Superior temporal gyrus (tissue), 1 donor: ENCODE measurements at regions not wholly inside any gene's neighbourhood (a gene's known extent, or its start where the extent isn't known, plus 50 kb on each side); places are given as distances from the start of the nearest gene placed in this dataset.
"Not testable (repeated sequence)": the region's sequence is repeated elsewhere in the genome, so short reads cannot be mapped to it uniquely, and the experiment has no call there.

Experiments
- DNase-seq: peaks from one replicate; pipeline ENCODE4 v3.0.0-alpha.2; 2016; ENCODE audit errors: extremely low spot score

DNA sequence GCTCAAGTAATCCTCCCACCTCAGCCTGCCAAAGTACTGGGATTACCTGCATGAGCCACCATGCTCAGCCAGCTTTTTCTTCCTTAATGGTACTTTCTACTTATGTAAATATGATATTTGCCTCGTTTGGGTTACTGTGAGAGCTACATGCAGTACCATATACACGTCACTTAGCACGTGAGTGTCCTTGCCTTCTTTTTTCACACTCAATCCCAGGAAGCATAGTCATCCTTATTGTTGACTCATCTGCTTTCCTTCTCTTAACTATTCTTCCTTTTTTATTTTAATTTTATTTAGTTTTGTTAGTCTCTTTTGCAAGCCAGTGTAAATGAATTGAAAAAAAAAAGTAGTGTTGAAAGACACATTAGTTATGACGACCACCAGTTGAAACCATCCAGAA, 205.9 kb downstream of the HIPK3 start:
- DNase-seq = no peak

DNA sequence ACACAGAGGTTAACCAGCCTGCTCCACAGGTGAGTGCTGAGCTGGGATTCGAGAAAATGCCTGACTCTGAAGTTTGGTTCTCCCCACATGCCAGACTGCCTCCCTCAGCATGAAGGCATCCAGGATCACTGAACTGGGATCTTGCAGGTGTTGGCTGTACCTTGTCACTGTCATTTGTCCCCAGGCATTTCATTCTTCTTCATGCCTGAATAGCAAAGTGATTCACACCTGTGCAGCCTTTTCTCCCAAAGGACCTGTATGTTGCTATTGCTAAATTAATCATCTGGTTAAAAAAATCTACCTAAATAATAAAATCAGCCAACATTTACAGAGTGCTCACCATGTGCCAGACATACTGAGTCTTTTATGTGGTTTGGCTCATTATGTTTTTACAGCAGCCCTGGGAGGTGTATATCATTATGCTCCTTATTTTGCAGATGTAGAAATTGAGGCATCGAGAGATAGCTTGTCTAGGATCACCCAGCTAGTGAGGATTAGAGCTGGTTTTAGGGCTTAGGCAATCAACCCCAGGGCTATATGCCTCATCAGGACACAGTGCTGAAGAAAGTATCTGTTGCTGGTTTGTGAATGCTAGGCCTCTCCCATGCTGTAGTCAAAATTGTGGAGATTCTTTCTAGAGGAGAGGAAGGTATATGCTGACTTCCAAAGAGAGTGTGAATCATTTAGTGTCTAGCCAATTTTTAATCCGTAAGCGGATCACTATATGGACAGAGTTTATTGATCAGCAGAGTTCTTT, 204.4 kb downstream of the HIPK3 start:
- DNase-seq = no peak

DNA sequence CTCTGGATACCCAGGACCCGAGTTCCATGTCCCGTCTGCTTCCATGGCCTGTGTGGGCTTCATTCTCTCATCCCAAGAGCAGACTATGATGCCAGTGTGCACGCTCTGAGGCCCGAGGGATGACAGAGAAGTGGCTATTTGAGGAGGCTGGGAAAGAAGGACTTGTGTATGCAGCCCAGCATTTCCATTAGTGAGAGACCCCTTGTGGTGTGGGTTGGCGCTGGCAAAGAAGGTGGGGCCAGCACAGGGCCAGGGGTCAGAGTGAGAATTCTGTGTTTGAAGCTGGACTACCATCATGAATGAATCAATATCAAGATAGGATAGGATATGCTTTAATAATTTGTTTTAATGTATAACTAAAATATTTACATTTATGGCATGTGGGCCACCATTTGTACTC, 200.8 kb downstream of the HIPK3 start:
- no peak for DNase-seq

DNA sequence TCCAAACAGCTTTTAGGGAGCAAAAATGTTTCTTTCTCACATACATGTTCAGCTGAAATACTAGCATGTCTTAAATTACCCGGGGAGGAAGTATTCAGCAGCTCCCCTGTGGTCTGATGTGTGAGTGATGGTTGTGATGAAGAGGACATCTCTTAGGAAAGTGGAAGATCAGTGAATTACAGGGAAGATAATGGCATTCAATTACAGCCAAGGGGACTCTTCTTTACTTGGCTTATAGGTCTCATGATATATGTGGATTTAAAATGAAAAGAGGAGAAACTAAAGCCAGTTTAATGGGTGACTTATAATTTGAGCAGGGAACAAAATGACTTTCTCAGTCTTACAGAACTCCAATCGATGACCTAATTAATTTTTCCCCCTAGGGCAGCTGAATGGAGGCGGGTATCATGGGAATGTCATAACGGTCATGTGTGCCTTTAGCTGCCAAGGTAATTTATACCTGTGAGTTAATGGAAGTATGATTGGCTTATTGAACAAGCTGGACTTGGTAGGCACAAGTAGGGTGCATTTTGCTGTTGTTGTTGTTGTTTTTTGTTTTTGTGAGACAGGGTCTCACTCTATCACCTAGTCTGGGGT, 198.8 kb downstream of the HIPK3 start:
- DNase-seq = no peak

DNA sequence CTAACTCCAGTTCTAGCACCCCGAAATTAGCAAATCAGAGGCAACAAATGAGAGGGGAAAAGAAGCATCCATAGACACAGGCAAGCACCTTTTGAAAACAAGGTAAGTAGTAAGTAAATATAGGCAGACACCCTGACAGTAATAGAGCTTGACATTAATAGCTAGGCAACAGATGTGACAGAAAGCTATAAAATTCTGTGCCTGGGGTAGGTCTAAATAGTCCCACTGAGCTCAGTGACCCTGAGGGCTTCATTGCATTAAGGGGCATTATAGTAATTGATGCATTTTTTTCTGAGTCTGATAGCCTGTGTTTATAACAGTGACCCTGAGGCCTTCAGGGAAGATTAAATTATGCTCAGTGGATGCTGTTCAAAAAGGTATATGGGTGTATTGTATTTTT, 197.1 kb downstream of the HIPK3 start:
- no peak for DNase-seq

DNA sequence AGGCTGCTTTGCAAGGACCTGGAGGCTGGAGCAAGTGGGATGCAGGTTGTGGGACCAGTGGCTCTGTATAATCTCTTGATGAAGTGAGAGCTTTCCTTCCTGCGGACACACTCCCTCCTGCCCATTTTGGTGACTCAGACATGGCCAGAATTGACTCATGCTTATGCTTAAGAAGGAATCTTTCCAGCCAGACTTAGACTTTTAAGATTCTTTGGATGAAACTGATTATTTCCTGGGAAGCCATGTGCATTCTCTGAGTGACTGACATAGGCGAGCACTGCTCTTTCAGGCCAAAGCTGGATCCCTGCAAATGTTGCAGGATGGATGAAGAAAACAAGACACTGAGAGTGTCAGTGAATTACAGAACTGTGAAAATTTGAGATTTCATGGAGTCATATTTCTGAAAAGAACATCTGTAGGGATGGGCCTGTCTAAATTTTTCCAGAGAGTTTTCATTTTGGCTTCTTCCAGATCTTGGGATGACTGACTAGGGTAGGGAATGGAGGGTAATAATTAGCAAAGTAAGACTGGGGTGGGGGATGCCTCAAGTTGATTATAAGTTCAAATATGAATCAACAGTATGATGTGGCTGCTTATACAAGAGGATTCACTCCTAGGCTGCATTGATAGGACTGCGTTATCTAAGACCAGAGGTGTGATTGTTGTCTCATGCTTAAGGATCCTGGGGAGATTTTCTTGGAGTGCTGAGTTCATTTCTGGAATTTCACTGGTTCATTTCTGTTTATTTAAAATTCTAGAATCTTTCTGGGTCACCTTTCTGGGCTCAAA, 195.8 kb downstream of the HIPK3 start:
- DNase-seq = peak; percentile 49

DNA sequence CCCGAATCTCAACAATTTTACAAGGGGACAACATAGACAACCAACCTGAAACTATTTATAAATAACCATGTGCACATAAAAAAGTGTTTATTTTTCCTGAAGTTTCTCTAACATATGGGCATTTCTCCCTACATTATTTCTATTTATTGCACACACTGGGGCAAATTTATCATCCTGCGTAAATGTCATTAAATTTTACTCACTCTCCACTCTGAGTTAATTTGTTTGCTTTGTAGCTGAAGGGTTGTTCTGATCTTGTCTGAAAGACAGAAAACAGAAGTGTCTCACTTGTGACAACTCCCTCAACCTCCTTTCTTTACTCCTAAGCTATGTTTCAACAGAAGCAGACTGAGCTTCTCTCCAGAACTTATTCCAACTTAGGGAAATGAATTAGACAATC, 194.2 kb downstream of the HIPK3 start:
- DNase-seq = no peak

DNA sequence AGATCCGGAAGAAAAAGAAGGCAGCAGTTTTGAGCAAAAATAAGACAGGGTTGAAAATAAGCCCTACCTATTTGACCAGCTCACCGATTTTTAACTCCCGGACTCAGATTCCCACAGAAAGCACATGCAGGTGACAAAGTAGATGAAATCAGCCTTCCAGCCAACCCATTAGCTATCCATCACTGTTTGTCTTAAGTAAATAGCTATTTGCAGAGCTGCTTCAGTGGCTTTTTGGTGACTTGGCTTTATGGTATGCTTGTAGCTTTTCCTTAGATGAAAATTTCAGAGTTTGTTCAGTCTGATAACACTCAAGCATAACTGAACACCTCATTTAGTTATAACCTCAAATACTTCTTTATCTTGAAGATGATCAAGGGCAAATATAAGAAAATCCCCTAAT, 192.6 kb downstream of the HIPK3 start:
- no peak for DNase-seq

DNA sequence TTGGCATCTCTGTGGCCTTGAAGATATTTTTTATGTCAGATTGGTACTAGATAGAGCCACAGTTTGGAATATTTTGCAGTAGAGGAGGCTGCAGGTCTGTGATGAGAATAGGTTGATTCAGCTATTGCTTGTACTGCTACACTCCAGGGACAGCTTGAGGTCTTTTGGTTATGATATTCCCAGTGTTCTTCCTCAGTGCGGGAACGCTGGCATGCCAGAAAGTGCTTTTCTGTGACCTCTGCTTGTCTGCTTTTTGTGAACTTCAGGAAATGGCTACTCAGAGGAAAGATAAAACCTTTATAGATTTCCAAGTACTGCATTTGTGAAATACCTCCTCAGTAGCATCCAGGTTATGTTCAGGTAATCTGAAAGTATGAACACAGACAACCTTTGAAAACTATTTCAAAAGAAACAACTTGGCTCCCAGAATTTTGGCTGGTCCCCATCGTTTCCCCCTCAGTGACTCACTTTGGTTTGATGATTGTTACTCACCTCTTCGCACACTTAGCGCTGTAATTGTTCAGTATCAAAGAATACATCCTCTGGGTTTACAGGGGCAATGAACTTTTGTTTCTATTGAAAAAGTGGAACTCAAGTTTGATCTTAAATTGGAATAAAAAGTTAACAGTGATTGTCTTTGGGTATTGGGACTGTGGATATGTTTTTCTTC, 191.4 kb downstream of the HIPK3 start:
- DNase-seq = no peak

DNA sequence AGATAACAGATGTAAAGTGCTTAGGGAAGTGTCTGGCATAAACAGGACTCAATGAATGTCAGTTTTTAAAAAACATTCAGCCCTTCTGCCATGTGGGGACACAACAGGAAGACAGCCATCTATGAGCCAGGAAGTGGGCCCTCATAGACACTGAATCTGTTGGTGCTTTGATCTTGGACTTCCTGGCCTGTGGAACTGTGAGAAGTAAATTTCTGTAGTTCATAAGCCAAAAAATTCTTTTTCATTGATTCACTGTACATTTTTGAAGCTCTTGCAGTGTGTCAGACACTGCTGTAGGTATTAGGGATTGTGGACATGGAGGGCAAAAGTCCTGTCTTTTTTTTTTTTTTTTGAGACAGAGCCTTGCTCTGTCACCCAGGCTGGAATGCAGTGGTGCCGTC, 188.6 kb downstream of the HIPK3 start:
- DNase-seq = no peak

DNA sequence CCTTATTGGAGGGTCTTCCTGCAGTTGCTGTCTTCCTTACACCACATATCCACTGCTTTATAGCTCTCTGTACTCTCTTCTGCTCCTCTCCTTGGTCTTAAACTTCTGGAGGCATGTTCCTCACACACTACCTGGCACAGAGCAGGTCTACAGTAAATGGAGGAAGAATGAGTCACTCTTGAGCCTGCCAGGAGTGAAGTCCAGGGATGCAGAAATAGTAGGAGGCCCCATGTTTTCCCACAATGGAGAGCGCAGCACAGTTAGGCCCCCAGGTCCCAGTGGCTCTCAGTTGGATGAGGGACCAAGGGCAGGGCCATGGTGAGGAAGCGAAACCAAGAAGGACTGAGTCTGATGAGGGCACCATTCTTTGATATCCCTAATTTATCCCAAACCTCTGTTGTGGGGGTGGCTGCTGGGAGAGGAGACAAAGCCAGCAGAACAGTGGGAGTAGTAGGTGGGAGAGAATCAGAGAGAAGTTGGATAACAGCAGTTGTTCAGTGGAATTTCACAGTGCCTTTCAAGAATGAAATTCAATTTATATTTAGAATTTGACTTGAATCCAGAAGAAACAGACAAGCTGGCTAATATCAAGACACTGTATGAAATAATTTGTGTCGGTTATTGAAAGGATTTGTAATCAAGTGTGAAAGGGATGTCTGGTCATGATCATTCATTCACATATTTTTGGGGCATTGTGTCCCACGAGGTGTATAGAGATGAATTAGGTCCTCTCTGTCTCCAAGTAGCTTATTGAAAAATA, 187.8 kb downstream of the HIPK3 start:
- DNase-seq = peak; percentile 55

DNA sequence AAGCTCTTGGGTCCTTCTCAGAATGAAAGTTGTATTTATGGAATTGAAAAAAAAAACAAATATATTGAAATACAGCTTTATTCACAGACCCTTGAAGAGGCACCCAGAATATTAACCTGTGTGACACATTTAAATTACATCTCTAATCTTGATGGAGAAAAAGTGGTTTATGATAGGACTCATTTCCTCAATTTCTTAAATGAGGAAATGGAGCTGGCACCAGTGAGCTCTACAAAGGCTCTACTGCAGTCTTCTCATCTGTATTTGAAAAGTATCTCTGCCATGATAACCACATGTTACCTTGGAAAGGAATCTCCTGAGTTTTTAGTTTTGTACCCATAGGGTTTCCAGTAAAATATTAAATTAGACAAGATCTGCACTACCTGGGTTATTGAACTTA, 186.5 kb downstream of the HIPK3 start:
- no peak for DNase-seq

DNA sequence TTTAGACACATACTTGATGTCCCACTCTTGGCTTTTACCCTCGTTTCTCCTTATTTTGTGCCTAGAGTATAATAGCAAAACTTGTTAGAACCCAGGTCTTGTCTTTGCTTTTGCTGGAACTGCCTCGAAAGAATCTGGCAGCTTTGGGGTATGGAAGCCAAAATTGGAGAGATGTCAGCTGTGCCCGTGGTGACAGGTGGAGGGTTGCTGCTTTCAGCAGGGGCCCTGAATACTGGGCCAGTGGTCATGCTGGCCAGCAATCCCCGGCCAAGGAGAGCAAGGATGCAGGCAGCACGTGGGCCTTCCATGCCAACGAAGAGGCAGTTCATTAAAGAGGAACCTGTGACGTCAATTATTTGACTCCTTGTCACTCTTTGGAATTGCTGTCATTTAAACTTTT, 181.1 kb downstream of the HIPK3 start:
- no peak for DNase-seq

DNA sequence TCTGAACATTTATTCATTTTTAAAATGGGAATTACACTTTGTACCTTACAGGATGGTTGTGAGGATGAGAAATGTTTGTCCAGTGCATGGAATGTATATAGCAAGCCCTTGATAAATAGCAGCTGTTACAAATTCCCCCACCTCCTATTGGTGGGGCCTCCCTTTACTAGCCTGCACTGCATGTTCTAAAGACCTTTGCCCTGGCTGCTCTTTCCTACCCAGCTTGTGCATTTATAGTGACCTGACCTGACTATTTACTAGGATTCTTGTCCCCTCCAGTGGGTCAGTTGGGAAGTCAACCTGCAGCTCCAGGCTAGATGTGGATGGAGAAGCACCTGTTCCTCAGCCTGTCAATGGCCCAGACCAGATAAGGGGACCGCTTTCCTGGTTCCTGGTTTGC, 180.3 kb downstream of the HIPK3 start:
- no peak for DNase-seq

DNA sequence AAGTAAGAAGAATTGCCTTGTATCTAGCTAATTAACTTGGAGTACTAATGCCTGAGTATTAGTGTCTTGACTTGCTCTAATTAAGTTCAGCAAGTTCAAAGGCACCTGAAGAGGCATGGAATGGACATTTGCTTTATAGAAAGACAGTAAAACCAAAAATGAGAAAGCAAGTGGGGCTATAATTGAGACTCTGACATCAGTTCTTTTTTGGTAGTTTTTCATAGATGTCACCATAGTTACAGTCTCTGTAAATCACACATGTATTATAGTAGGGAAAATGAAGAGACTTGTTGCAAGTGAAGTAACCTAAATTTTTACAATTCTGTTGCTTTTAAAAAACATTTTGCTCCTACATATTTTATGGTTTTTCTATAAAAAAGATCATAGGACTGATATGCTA, 178.0 kb downstream of the HIPK3 start:
- no peak for DNase-seq

DNA sequence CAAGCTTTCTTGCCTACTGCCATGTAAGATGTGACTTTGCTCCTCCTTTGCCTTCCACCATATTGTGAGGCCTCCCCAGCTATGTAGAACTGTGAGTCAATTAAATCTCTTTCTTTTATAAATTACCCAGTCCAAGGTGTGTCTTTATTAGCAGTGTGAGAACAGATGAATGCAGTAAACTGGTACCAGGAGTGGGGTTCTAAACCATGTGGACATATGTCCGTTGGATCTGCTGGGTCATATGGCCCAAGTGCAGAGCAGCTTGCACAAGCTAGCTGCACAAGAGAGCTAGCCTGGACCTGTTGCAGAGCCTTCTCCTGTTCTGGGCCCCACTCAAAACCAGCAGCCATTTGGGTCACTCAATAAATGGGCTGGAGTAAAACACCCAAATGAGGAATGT, 177.1 kb downstream of the HIPK3 start:
- no peak for DNase-seq

DNA sequence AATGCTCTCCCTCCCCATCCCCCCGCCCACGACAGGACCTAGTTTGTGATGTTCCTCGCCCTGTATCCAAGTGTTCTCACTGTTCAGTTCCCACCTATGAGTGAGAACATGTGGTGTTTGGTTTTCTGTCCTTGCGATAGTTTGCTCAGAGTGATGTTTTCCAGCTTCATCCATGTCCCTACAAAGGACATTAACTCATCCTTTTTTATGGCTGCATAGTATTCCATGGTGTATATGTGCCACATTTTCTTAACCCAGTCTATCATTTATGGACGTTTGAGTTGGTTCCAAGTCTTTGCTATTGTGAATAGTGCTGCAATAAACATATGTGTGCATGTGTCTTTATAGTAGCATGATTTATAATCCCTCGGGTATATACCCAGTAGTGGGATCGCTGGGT, 171.3 kb downstream of the HIPK3 start:
- DNase-seq = not testable (repeated sequence)

DNA sequence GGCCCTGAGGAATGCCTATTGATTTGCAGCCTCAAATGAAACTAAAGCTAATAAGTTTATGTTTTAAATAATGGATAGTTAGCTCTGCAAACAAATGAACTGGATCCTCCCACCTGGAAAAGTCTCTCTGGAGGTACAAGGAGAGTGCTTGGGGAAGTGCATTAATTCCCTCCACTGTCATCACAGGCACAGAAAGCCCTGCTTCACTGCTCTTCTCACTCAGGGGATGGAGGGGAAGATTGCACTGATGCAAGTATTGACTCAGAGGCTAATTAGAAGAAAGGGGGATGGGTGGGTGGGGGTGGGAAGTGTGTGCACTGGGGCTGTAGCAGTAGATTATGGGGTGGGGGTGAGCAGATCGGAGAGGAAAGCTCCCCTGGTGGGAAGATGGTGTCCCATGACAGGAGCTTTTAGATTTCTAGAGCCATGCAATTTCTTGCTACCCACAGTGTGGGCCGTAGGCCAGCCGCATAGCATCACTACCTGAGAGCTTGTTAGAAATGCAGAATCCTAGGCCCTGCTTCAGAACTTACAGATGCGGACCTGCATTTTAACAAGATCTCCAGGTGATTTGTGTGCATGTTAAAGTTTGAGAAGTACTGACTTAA, 163.9 kb downstream of the HIPK3 start:
- DNase-seq = no peak

DNA sequence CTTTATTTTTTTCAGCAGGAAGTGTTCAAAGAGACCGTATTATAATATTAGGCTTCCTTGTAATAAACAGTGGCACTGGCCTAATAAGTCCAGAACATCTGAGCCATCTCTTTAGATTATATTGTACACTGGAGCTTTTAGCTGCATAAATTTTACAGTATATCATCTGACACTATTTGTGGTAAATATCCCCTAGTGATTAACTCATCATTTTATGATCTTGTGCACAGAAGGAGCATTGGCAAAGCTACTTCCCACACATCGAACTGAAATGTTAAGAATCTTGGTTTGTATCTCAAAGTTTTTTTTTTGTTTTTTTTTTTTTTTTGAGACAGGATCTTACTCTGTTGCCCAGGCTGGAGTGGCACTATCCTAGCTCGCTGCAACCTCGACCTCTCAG, 162.7 kb downstream of the HIPK3 start:
- DNase-seq = no peak

DNA sequence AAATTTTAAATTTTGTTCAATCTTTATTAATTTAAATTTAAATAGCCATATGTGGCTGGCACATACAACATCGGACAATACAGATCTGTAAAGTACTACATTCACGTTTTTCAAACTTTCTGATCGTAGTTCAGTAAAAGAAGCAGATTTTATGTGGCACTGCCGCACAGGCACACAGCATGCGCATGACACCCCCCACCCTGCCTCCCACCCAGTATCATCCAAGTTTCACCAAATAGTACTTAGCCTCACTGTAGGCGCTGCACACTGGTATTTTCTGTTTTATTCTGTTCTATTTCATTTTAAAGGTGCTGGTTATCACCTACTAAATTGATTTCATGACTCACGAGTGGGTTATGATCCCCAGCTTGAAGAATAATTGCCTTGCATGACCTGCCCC, 159.9 kb downstream of the HIPK3 start:
- no peak for DNase-seq

DNA sequence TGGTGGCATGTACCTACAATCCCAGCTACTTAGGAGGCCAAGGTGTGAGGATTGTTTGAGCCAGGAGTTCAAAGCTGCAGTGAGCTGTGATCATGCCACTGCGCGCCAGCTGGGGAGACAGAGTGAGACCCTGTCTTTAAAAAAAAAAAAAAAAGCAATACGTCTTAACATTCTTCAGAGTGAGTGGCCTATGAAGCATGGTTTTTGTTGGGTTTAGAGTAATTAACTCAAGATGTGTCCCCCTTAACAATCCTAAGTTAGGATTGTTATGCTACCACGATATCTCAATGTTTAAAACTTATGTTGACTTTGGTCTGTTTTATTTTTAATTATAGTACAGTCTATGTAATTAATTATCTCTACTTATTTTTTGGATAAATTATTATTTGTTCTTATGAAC, 156.1 kb downstream of the HIPK3 start:
- DNase-seq = no peak
